ENCODE measurements at regions not wholly inside any gene's neighbourhood (a gene's known extent, or its start where the extent isn't known, plus 50 kb on each side); places are given as distances from the start of the nearest gene placed in this dataset.

DNA sequence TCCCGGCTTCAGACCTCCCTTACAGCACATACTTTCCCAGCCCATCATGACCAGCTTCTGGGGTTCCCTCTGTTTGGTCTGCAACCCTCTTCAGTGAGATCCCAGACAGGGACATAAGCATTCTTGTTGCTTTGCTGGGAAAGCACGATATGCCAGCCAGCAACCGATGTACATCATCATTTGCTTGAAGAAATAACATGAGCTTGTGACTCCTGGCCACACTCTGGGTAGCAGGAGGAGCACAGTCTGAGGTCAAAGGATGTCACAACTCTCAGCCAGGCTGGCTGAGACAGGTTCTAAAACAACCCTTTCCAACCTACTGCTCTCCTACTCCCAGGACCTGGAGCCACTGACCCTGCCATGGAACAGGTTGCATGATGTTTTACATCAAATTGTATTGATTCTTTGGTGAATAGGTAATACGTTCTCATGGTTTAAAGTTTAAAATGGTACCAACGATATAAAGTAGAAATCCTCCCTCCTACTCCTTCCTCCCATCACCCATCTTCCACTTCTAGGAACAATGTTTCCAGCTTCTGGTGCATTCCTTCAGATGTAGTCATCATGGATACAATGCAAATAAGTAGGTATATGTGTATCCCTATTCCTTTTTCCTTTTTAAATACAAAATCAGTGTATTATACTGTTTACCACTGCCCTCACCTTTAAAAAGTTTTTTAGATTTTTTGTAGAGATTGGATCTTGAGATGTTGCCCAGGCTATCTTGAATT is 190.3 kb downstream of the OPA1 start:
- TF ChIP-seq, protein P1, sequence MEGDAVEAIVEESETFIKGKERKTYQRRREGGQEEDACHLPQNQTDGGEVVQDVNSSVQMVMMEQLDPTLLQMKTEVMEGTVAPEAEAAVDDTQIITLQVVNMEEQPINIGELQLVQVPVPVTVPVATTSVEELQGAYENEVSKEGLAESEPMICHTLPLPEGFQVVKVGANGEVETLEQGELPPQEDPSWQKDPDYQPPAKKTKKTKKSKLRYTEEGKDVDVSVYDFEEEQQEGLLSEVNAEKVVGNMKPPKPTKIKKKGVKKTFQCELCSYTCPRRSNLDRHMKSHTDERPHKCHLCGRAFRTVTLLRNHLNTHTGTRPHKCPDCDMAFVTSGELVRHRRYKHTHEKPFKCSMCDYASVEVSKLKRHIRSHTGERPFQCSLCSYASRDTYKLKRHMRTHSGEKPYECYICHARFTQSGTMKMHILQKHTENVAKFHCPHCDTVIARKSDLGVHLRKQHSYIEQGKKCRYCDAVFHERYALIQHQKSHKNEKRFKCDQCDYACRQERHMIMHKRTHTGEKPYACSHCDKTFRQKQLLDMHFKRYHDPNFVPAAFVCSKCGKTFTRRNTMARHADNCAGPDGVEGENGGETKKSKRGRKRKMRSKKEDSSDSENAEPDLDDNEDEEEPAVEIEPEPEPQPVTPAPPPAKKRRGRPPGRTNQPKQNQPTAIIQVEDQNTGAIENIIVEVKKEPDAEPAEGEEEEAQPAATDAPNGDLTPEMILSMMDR (conservative IDR thresholded peaks at IDR 0.05 in 1 of 2, IDR thresholded peaks at IDR 0.05 in 1 of 2; ENCODE audit: extremely low read depth in 1 of 2, insufficient read depth in 1 of 2, low read depth in 1 of 2, low read length in 2 of 2), result no peak
- no peak for TF ChIP-seq EZH2 (IDR thresholded peaks at IDR 0.05; ENCODE audit: borderline replicate concordance, low read length)
